Urothelium cell line (cell line): ENCODE measurements at regions not wholly inside any gene's neighbourhood (a gene's known extent, or its start where the extent isn't known, plus 50 kb on each side); places are given as distances from the start of the nearest gene placed in this dataset.
A peak's percentile ranks its signal among the peaks of the same experiment; 100 is the strongest.
"Not testable (repeated sequence)": the region's sequence is repeated elsewhere in the genome, so short reads cannot be mapped to it uniquely, and the experiment has no call there.

Experiments
- DNase-seq: peaks from one replicate; pipeline ENCODE4 v3.0.0; 2011; ENCODE audit warnings: low spot score, mixed read lengths
- FAIRE-seq: peaks from 2 replicates; lab custom pipeline; 2011; peaks lifted over from hg19 to GRCh38; lab: Jason Lieb, UNC

- FAIRE-seq (no peak), DNase-seq (no peak)
Observed at GRCh38 chr2:125324273-125324672, 1299.2 kb downstream of the CNTNAP5 start.

GRCh38 chr2:125330133-125330532 lies 1305.0 kb downstream of the CNTNAP5 start:
- FAIRE-seq (no peak), DNase-seq (no peak)

GRCh38 chr2:125341353-125341752 lies 1314.6 kb upstream of the GYPC start:
- FAIRE-seq (no peak), DNase-seq (no peak)

- FAIRE-seq, DNase-seq: not testable (repeated sequence)
Observed at GRCh38 chr2:125353542-125353941, 1302.4 kb upstream of the GYPC start.

GRCh38 chr2:125364192-125364983 lies 1291.6 kb upstream of the GYPC start:
- FAIRE-seq (no peak), DNase-seq (no peak)

GRCh38 chr2:125364984-125365265 lies 1291.0 kb upstream of the GYPC start:
- DNase-seq (no peak), FAIRE-seq (no peak)

GRCh38 chr2:125371867-125372266 lies 1284.1 kb upstream of the GYPC start:
- FAIRE-seq (no peak), DNase-seq (no peak)

GRCh38 chr2:125373293-125373692 lies 1282.7 kb upstream of the GYPC start:
- FAIRE-seq (no peak), DNase-seq (no peak)

- no peak for DNase-seq
- FAIRE-seq, result no peak
Observed at GRCh38 chr2:125386074-125386473, 1269.9 kb upstream of the GYPC start.

- FAIRE-seq (no peak), DNase-seq (no peak)
Observed at GRCh38 chr2:125397535-125398251, 1258.3 kb upstream of the GYPC start.

GRCh38 chr2:125398738-125399524 lies 1257.0 kb upstream of the GYPC start:
- FAIRE-seq (no peak), DNase-seq (no peak)

- DNase-seq (peak; percentile 71), FAIRE-seq (peak; percentile 53)
Observed at GRCh38 chr2:125405816-125406215, 1250.1 kb upstream of the GYPC start.

- no peak for DNase-seq
Observed at GRCh38 chr2:125408874-125409538, 1247.0 kb upstream of the GYPC start.

GRCh38 chr2:125418483-125418882 lies 1237.5 kb upstream of the GYPC start:
- FAIRE-seq (no peak), DNase-seq (no peak)

More at GRCh38 chr2:125408874-125409538, 1247.0 kb upstream of the GYPC start:
- FAIRE-seq, result no peak

- FAIRE-seq, DNase-seq: not testable (repeated sequence)
Observed at GRCh38 chr2:125422198-125422770, 1233.7 kb upstream of the GYPC start.

GRCh38 chr2:125424266-125424785 lies 1231.6 kb upstream of the GYPC start:
- FAIRE-seq, result no peak

GRCh38 chr2:125427721-125428315 lies 1228.1 kb upstream of the GYPC start:
- FAIRE-seq (no peak), DNase-seq (no peak)

More at GRCh38 chr2:125424266-125424785, 1231.6 kb upstream of the GYPC start:
- no peak for DNase-seq

- FAIRE-seq (no peak), DNase-seq (no peak)
Observed at GRCh38 chr2:125444106-125444505, 1211.9 kb upstream of the GYPC start.

GRCh38 chr2:125445495-125445894 lies 1210.5 kb upstream of the GYPC start:
- DNase-seq (no peak), FAIRE-seq (no peak)

GRCh38 chr2:125450092-125450491 lies 1205.9 kb upstream of the GYPC start:
- FAIRE-seq, result no peak

More at GRCh38 chr2:125450092-125450491, 1205.9 kb upstream of the GYPC start:
- DNase-seq, result no peak
